Activated B cell treated with CpG ODN at 0.5 μM for 24 hours (primary cell): ENCODE measurements at regions not wholly inside any gene's neighbourhood (a gene's known extent, or its start where the extent isn't known, plus 50 kb on each side); places are given as distances from the start of the nearest gene placed in this dataset.
"Not testable (repeated sequence)": the region's sequence is repeated elsewhere in the genome, so short reads cannot be mapped to it uniquely, and the experiment has no call there.

Source experiments
- ATAC-seq: fragments of 200-7000 bp; cut with Tn5 transposase; one replicate; pipeline ENCODE4 v1.10.0; 2021; ENCODE audit warnings: low read depth, mild to moderate bottlenecking, moderate library complexity
- CTCF ChIA-PET: fragments of 350-600 bp; sonication (Branson Sonifier 250); formaldehyde crosslinking; loops from one replicate; lab custom pipeline; 2021; ENCODE audit warnings: antibody characterized with exemption; lab: Charles Lee
- POLR2A ChIA-PET: fragments of 350-600 bp; sonication (Branson Sonifier 250); formaldehyde crosslinking; loops from one replicate; lab custom pipeline; 2021; ENCODE audit warnings: antibody characterized with exemption; lab: Charles Lee
- DNase-seq: peaks from one replicate; pipeline ENCODE4 v3.0.0; 2022
- H3K27ac Mint-ChIP-seq: one replicate; pipeline ENCODE4 v1.8.0; 2020; ENCODE audit warnings: mixed read lengths
- H3K27me3 Mint-ChIP-seq: one replicate; pipeline ENCODE4 v1.8.0; 2021; ENCODE audit warnings: mixed read lengths
- H3K36me3 Mint-ChIP-seq: one replicate; pipeline ENCODE4 v1.8.0; 2021; ENCODE audit warnings: low read depth, mixed read lengths
- H3K4me1 Mint-ChIP-seq: one replicate; pipeline ENCODE4 v1.8.0; 2021; ENCODE audit warnings: mixed read lengths
- H3K4me3 Mint-ChIP-seq: one replicate; pipeline ENCODE4 v1.8.0; 2020; ENCODE audit warnings: mild to moderate bottlenecking, mixed read lengths
- H3K9me3 Mint-ChIP-seq: one replicate; pipeline ENCODE4 v1.8.0; 2020; ENCODE audit warnings: mixed read lengths
- CTCF ChIP-seq: fragments of 200-600 bp; IDR thresholded peaks from one replicate; pipeline ENCODE4 v1.8.0; 2022; ENCODE audit warnings: antibody characterized with exemption, mild to moderate bottlenecking
- intact Hi-C: fragments of 100-400 bp; cut with micrococcal nuclease; formaldehyde crosslinking; loops from one replicate; pipeline ENCODE4 v1.15.1; 2024

GRCh38 chr5:58314356-58315210 lies 145.3 kb downstream of the PLK2 start:
- H3K4me1 Mint-ChIP-seq: no peaks in the 10 kb centered on the region
- H3K9me3 Mint-ChIP-seq: no peaks in the 10 kb centered on the region
- no peak for ATAC-seq
- ChIA-PET CTCF (no interaction called here), POLR2A (no interaction called here)
- no peak for DNase-seq
- H3K36me3 Mint-ChIP-seq: no peaks in the 10 kb centered on the region
- H3K27me3 Mint-ChIP-seq: peaks cover 5% of the 10 kb centered on the region
- intact Hi-C loops: no loop called here
- TF ChIP-seq CTCF: no peak
- no peak overlapping the region for H3K27ac Mint-ChIP-seq
- no peak overlapping the region for H3K4me3 Mint-ChIP-seq

- Mint-ChIP-seq H3K9me3 (no peaks in the 10 kb centered on the region), H3K27ac (no peak overlapping the region)
These were observed 147.6 kb downstream of the PLK2 start for GRCh38 chr5:58312299-58312698.

GRCh38 chr5:58311526-58311925 lies 148.4 kb downstream of the PLK2 start:
- DNase-seq: no peak
- TF ChIP-seq CTCF: no peak
- Mint-ChIP-seq H3K27me3 (peaks cover 5% of the 10 kb centered on the region), H3K4me1 (no peaks in the 10 kb centered on the region), H3K4me3 (no peak overlapping the region), H3K27ac (no peak overlapping the region), H3K36me3 (no peaks in the 10 kb centered on the region), H3K9me3 (no peaks in the 10 kb centered on the region)
- ChIA-PET POLR2A (no interaction called here), CTCF (no interaction called here)
- no peak for ATAC-seq
- intact Hi-C loops: no loop called here

More at GRCh38 chr5:58312299-58312698, 147.6 kb downstream of the PLK2 start:
- TF ChIP-seq CTCF: no peak
- no peak for DNase-seq
- Mint-ChIP-seq H3K36me3 (no peaks in the 10 kb centered on the region), H3K27me3 (peaks cover 5% of the 10 kb centered on the region), H3K4me1 (no peaks in the 10 kb centered on the region), H3K4me3 (no peak overlapping the region)
- POLR2A ChIA-PET: no interaction called here
- ATAC-seq: no peak
- CTCF ChIA-PET: no interaction called here
- intact Hi-C loops: no loop called here

GRCh38 chr5:58308384-58308783 lies 151.5 kb downstream of the PLK2 start:
- POLR2A ChIA-PET, H3K9me3 Mint-ChIP-seq, H3K4me1 Mint-ChIP-seq, H3K27ac Mint-ChIP-seq, DNase-seq, CTCF ChIA-PET, intact Hi-C loops, H3K4me3 Mint-ChIP-seq, H3K27me3 Mint-ChIP-seq, ATAC-seq, H3K36me3 Mint-ChIP-seq: not testable (repeated sequence)

- Mint-ChIP-seq H3K27ac (no peak overlapping the region), H3K4me3 (no peak overlapping the region), H3K4me1 (no peaks in the 10 kb centered on the region), H3K36me3 (no peaks in the 10 kb centered on the region), H3K9me3 (no peaks in the 10 kb centered on the region), H3K27me3 (peaks cover 5% of the 10 kb centered on the region)
- CTCF ChIA-PET: no interaction called here
- POLR2A ChIA-PET: no interaction called here
- DNase-seq (no peak), ATAC-seq (no peak)
- TF ChIP-seq CTCF: no peak
- intact Hi-C loops: no loop called here
These were observed 159.5 kb downstream of the PLK2 start for GRCh38 chr5:58300346-58300895.
